ENCODE measurements at regions not wholly inside any gene's neighbourhood (a gene's known extent, or its start where the extent isn't known, plus 50 kb on each side); places are given as distances from the start of the nearest gene placed in this dataset.
"Not testable (repeated sequence)": the region's sequence is repeated elsewhere in the genome, so short reads cannot be mapped to it uniquely, and the experiment has no call there.

GRCh38 chr17:46417261-46417660 lies 55.7 kb upstream of the ARL17B start:
- H2BK15ac ChIP-seq (ENCODE audit: low read depth, low read length); in situ Hi-C loops (cut with MboI; ENCODE audit: low sequenced_read_pairs); H3K36me3 ChIP-seq (ENCODE audit: control insufficient read depth, insufficient read depth, low read length); H3K79me1 ChIP-seq (ENCODE audit: low read depth in 1 of 2, low read length in 2 of 2); H3K14ac ChIP-seq (replicated peaks; ENCODE audit: low read depth, low read length); H3K9ac ChIP-seq (ENCODE audit: low read depth, low read length); dilution Hi-C loops (cut with HindIII; ENCODE audit: low sequenced_read_pairs, unreplicated experiment); H2AFZ ChIP-seq (replicated peaks; ENCODE audit: low read length, poor library complexity); H3K4me2 ChIP-seq (ENCODE audit: low read depth, low read length); H3K56ac ChIP-seq (ENCODE audit: extremely low read depth, insufficient read depth, low read length); H4K5ac ChIP-seq (ENCODE audit: low read depth, low read length); H4K91ac ChIP-seq (ENCODE audit: insufficient read depth, low read depth, low read length); H3K9me1 ChIP-seq (ENCODE audit: insufficient read depth, low read length); H2BK120ac ChIP-seq (ENCODE audit: low read depth, low read length); POLR2A ChIA-PET (ENCODE audit: unreplicated experiment); intact Hi-C loops (cut with micrococcal nuclease); H4K20me1 ChIP-seq (ENCODE audit: insufficient read depth, low read length); CTCF ChIA-PET; H2BK5ac ChIP-seq (ENCODE audit: low read depth, low read length, poor library complexity, severe bottlenecking); H3K27me3 ChIP-seq (ENCODE audit: control insufficient read depth, insufficient read depth, low read length); H3K4me3 ChIP-seq (ENCODE audit: insufficient read depth, low read depth, low read length); H3K18ac ChIP-seq (ENCODE audit: low read depth, low read length); ATAC-seq (ENCODE audit: low read depth); H3K23ac ChIP-seq (ENCODE audit: low read depth, low read length); H2AK9ac ChIP-seq (replicated peaks; ENCODE audit: low read depth, low read length, poor library complexity); H4K8ac ChIP-seq (ENCODE audit: low read depth in 2 of 2, low read length in 2 of 2); H3K9me3 ChIP-seq (ENCODE audit: control insufficient read depth, insufficient read depth, low read length); H3K4ac ChIP-seq (ENCODE audit: low read depth, low read length); H3K4me1 ChIP-seq (ENCODE audit: control insufficient read depth, insufficient read depth, low read length); H3K27ac ChIP-seq (ENCODE audit: insufficient read depth, low read length); DNase-seq; H2AK5ac ChIP-seq (ENCODE audit: low read depth, low read length); H2BK20ac ChIP-seq (ENCODE audit: low read depth, low read length); BruUV-seq (replicated peaks): not testable (repeated sequence)
- no CpG with 5 or more reads among the region's 1 CpG for WGBS, 2 experiments (ENCODE audit: extremely low coverage in 2 of 2, insufficient read length in 1 of 2)

GRCh38 chr17:46414559-46414958 lies 53.0 kb upstream of the ARL17B start:
- no CpG with 5 or more reads among the region's 3 CpGs for WGBS, 2 experiments (ENCODE audit: extremely low coverage in 2 of 2, insufficient read length in 1 of 2)
- H4K91ac ChIP-seq (ENCODE audit: insufficient read depth, low read depth, low read length); intact Hi-C loops (cut with micrococcal nuclease); H2BK15ac ChIP-seq (ENCODE audit: low read depth, low read length); H2AK9ac ChIP-seq (replicated peaks; ENCODE audit: low read depth, low read length, poor library complexity); H3K27me3 ChIP-seq (ENCODE audit: control insufficient read depth, insufficient read depth, low read length); H4K8ac ChIP-seq (ENCODE audit: low read depth in 2 of 2, low read length in 2 of 2); H2BK5ac ChIP-seq (ENCODE audit: low read depth, low read length, poor library complexity, severe bottlenecking); H3K9me1 ChIP-seq (ENCODE audit: insufficient read depth, low read length); H3K56ac ChIP-seq (ENCODE audit: extremely low read depth, insufficient read depth, low read length); H3K9me3 ChIP-seq (ENCODE audit: control insufficient read depth, insufficient read depth, low read length); H4K20me1 ChIP-seq (ENCODE audit: insufficient read depth, low read length); H2BK20ac ChIP-seq (ENCODE audit: low read depth, low read length); H3K23ac ChIP-seq (ENCODE audit: low read depth, low read length); POLR2A ChIA-PET (ENCODE audit: unreplicated experiment); H3K27ac ChIP-seq (ENCODE audit: insufficient read depth, low read length); DNase-seq; H3K14ac ChIP-seq (replicated peaks; ENCODE audit: low read depth, low read length); H3K36me3 ChIP-seq (ENCODE audit: control insufficient read depth, insufficient read depth, low read length); H3K79me1 ChIP-seq (ENCODE audit: low read depth in 1 of 2, low read length in 2 of 2); dilution Hi-C loops (cut with HindIII; ENCODE audit: low sequenced_read_pairs, unreplicated experiment); CTCF ChIA-PET; H2BK120ac ChIP-seq (ENCODE audit: low read depth, low read length); H3K9ac ChIP-seq (ENCODE audit: low read depth, low read length); H3K4me3 ChIP-seq (ENCODE audit: insufficient read depth, low read depth, low read length); H3K4me1 ChIP-seq (ENCODE audit: control insufficient read depth, insufficient read depth, low read length); H2AK5ac ChIP-seq (ENCODE audit: low read depth, low read length); H2AFZ ChIP-seq (replicated peaks; ENCODE audit: low read length, poor library complexity); H3K18ac ChIP-seq (ENCODE audit: low read depth, low read length); in situ Hi-C loops (cut with MboI; ENCODE audit: low sequenced_read_pairs); H3K4me2 ChIP-seq (ENCODE audit: low read depth, low read length); H4K5ac ChIP-seq (ENCODE audit: low read depth, low read length); H3K4ac ChIP-seq (ENCODE audit: low read depth, low read length); BruUV-seq (replicated peaks): not testable (repeated sequence)
- peak; percentile 55 for ATAC-seq (ENCODE audit: low read depth)
